Stomach (tissue), 4 donors: ENCODE measurements at regions not wholly inside any gene's neighbourhood (a gene's known extent, or its start where the extent isn't known, plus 50 kb on each side); places are given as distances from the start of the nearest gene placed in this dataset.

Source experiments
- POLR2A ChIP-seq, 4 donors: fragments of 450-650 bp; IDR thresholded peaks; one replicate each; pipeline ENCODE4 v1.6.1; 2016; ENCODE audit warnings: antibody characterized with exemption in 4 of 4, control low read depth in 2 of 4, mild to moderate bottlenecking in 1 of 4, moderate library complexity in 1 of 4
- TF ChIP-seq, protein P1 (sequence below), 7 experiments: fragments of 450-650 bp in 4 of 7; fragments of 200-600 bp in 3 of 7; sonication (generic) in 3 of 7; IDR thresholded peaks; one replicate each; pipeline ENCODE4 v1.5.1; 2016 to 2019; ENCODE audit warnings: antibody characterized with exemption in 7 of 7, control low read depth in 2 of 7, mild to moderate bottlenecking in 1 of 7

DNA sequence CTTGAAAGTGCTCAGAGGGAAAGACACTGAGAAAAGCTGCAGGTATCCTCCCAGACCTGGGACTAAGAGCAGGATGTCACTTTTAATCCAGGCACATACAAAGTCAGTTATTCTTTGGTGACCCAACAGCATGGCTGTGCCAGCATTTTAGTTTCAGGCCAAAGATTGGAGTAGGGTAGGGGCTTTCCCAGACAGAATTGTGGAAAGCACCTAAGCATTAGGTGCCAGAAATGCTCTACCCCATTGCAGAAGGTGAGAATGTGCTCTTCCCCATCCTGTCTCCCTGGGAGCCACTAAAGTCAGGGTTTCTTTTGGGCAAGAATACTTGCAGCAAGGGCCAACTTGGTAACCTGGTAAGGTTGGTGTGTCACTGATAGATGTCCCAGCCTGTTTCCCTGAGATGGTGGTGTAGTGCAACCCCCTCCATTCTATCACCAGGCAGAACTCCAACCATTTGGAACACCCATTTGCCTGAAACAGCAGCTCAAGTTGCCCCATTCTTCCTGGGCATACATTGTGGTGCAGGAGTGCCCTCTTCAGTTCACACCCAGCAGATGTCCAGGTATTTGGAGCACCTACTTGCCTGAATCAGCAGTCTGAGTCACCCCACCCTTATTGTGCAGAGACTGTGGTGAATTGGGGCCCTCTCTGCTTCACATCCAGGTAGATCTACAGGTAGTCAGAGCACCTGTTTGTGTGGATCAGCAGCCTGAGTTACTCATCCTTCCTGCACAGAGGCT lies 183.5 kb downstream of the ZC4H2 start:
- no peak for TF ChIP-seq POLR2A (IDR thresholded peaks at IDR 0.05)
- TF ChIP-seq, protein P1, sequence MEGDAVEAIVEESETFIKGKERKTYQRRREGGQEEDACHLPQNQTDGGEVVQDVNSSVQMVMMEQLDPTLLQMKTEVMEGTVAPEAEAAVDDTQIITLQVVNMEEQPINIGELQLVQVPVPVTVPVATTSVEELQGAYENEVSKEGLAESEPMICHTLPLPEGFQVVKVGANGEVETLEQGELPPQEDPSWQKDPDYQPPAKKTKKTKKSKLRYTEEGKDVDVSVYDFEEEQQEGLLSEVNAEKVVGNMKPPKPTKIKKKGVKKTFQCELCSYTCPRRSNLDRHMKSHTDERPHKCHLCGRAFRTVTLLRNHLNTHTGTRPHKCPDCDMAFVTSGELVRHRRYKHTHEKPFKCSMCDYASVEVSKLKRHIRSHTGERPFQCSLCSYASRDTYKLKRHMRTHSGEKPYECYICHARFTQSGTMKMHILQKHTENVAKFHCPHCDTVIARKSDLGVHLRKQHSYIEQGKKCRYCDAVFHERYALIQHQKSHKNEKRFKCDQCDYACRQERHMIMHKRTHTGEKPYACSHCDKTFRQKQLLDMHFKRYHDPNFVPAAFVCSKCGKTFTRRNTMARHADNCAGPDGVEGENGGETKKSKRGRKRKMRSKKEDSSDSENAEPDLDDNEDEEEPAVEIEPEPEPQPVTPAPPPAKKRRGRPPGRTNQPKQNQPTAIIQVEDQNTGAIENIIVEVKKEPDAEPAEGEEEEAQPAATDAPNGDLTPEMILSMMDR (IDR thresholded peaks at IDR 0.05): no peak
